Smooth muscle cell (in vitro differentiated cells): ENCODE measurements at regions not wholly inside any gene's neighbourhood (a gene's known extent, or its start where the extent isn't known, plus 50 kb on each side); places are given as distances from the start of the nearest gene placed in this dataset.
A peak's percentile ranks its signal among the peaks of the same experiment; 100 is the strongest.

Experiments
- DNase-seq: peaks from one replicate; lab custom pipeline; 2025; ENCODE audit not compliant: unreplicated experiment; lab: John Stamatoyannopoulos, UW
- H2AFZ ChIP-seq: fragments of 200-600 bp; sonication (generic); 2 replicates; pipeline ENCODE4 v1.6.0; 2016; ENCODE audit warnings: antibody characterized with exemption, low read depth, mild to moderate bottlenecking
- H3F3A ChIP-seq: fragments of 200-600 bp; sonication (generic); 2 replicates; pipeline ENCODE4 v1.6.0; 2017; ENCODE audit warnings: antibody characterized with exemption, low read depth
- H3K27ac ChIP-seq: fragments of 200-600 bp; sonication (generic); 2 replicates; pipeline ENCODE4 v1.5.1; 2016; ENCODE audit warnings: low read depth, mild to moderate bottlenecking
- H3K27me3 ChIP-seq: fragments of 200-600 bp; sonication (generic); 2 replicates; pipeline ENCODE4 v1.6.1; 2016; ENCODE audit warnings: low read depth, mild to moderate bottlenecking
- H3K36me3 ChIP-seq: fragments of 200-600 bp; sonication (generic); 2 replicates; pipeline ENCODE4 v1.5.1; 2016; ENCODE audit warnings: low read depth
- H3K4me1 ChIP-seq: fragments of 200-600 bp; sonication (generic); 2 replicates; pipeline ENCODE4 v1.5.1; 2016; ENCODE audit warnings: low read depth
- H3K4me2 ChIP-seq: fragments of 200-600 bp; sonication (generic); 2 replicates; pipeline ENCODE4 v1.6.0; 2016; ENCODE audit warnings: mild to moderate bottlenecking
- H3K4me3 ChIP-seq: fragments of 200-600 bp; sonication (generic); 2 replicates; pipeline ENCODE4 v1.5.1; 2016; ENCODE audit warnings: mild to moderate bottlenecking
- H3K79me2 ChIP-seq: fragments of 200-600 bp; sonication (generic); 2 replicates; pipeline ENCODE4 v1.6.0; 2016; ENCODE audit warnings: low read depth, mild to moderate bottlenecking
- H3K9ac ChIP-seq: fragments of 200-600 bp; sonication (generic); 2 replicates; pipeline ENCODE4 v1.6.0; 2016; ENCODE audit warnings: low read depth
- H3K9me3 ChIP-seq: fragments of 200-600 bp; sonication (generic); replicated peaks from 2 replicates; pipeline ENCODE4 v1.5.1; 2016; ENCODE audit warnings: low read depth
- H4K20me1 ChIP-seq: fragments of 200-600 bp; sonication (generic); 2 replicates; pipeline ENCODE4 v1.6.0; 2016; ENCODE audit warnings: low read depth
- CTCF ChIP-seq: fragments of 200-600 bp; sonication (generic); IDR thresholded peaks from 2 replicates; pipeline ENCODE4 v1.5.1; 2017; ENCODE audit warnings: borderline replicate concordance, mild to moderate bottlenecking, antibody characterized with exemption; ENCODE audit not compliant: insufficient read depth, poor library complexity, severe bottlenecking
- WGBS: methylation state at CpG from one replicate; pipeline ENCODE4 v1.1.7; 2016; ENCODE audit warnings: low lambda C conversion rate; 5-methylcytosine and 5-hydroxymethylcytosine counted together

DNA sequence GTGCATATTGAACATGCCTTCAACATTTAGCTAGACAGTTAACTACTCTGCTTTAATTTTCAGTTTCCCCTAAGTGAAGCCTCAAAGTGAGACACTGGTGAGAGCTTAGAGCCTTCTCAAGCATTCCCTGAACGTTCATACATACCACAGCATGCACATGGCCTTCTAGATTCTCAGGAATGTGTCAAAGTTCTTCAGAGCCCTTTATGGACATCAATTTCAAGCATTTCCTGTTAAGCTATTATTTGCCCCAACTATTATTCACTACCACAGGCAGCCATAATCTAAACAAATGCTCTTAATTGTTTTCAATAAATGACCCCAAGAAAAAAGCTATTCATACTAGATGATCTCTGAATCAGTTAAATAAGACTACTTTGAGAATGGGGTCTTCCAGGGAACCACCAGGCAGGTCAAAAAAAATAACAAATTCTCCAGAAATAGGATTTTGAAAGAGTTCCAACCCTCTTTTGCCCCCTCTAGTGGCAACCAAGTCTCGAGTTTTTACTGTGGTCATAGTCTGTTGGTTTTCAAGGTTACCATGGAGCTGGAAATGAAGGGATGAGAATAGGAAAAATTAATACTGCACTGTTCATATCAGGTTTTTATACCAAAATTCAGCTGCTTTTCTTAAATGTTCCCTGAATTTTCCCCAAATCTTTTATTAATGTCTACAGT, 235.4 kb downstream of the RAB28 start:
- TF ChIP-seq CTCF: peak; percentile 43
- no peak for DNase-seq

GRCh38 chr4:13246107-13246506, 238.0 kb downstream of the RAB28 start:
- WGBS: 94% methylated on average over 1 of the region's 1 CpG
- H3K36me3 ChIP-seq: no peaks in the 10 kb centered on the region
- no peaks in the 10 kb centered on the region for H4K20me1 ChIP-seq
- H3K4me3 ChIP-seq: no peak overlapping the region
- TF ChIP-seq CTCF: no peak
- DNase-seq: no peak
- H3K79me2 ChIP-seq: no peaks in the 10 kb centered on the region
- H3F3A ChIP-seq: no peaks in the 10 kb centered on the region
- H3K9ac ChIP-seq: no peak overlapping the region
- H3K4me2 ChIP-seq: no peak overlapping the region
- peaks cover 4% of the 10 kb centered on the region for H3K4me1 ChIP-seq
- H3K27ac ChIP-seq: no peak overlapping the region
- H2AFZ ChIP-seq: no peak overlapping the region
- no peaks in the 10 kb centered on the region for H3K27me3 ChIP-seq
- H3K9me3 ChIP-seq: peaks cover 3% of the 10 kb centered on the region

More for the DNA sequence above, 235.4 kb downstream of the RAB28 start:
- no peaks in the 10 kb centered on the region for H3K36me3 ChIP-seq
- H3K79me2 ChIP-seq: no peaks in the 10 kb centered on the region
- no peak overlapping the region for H3K27ac ChIP-seq
- no peaks in the 10 kb centered on the region for H3F3A ChIP-seq
- H3K4me1 ChIP-seq: peaks cover 4% of the 10 kb centered on the region
- peaks cover 3% of the 10 kb centered on the region for H3K9me3 ChIP-seq
- H2AFZ ChIP-seq: no peak overlapping the region
- H4K20me1 ChIP-seq: no peaks in the 10 kb centered on the region
- no peak overlapping the region for H3K4me3 ChIP-seq
- H3K27me3 ChIP-seq: no peaks in the 10 kb centered on the region
- WGBS: 24% methylated on average over 2 of the region's 2 CpGs
- H3K9ac ChIP-seq: no peak overlapping the region
- H3K4me2 ChIP-seq: no peak overlapping the region

GRCh38 chr4:13244444-13244843, 239.7 kb downstream of the RAB28 start:
- WGBS: 47% methylated on average over 2 of the region's 2 CpGs
- H2AFZ ChIP-seq: no peak overlapping the region

More at GRCh38 chr4:13244444-13244843, 239.7 kb downstream of the RAB28 start:
- Histone ChIP-seq H3K9me3 (peaks cover 3% of the 10 kb centered on the region), H3K79me2 (no peaks in the 10 kb centered on the region), H3K9ac (no peak overlapping the region), H3K36me3 (no peaks in the 10 kb centered on the region), H3F3A (no peaks in the 10 kb centered on the region), H3K4me2 (no peak overlapping the region), H3K27ac (no peak overlapping the region), H3K27me3 (no peaks in the 10 kb centered on the region), H3K4me3 (no peak overlapping the region), H3K4me1 (peaks cover 4% of the 10 kb centered on the region), H4K20me1 (no peaks in the 10 kb centered on the region)
- TF ChIP-seq CTCF: no peak
- no peak for DNase-seq
